HCT116 (cell line): ENCODE measurements at regions not wholly inside any gene's neighbourhood (a gene's known extent, or its start where the extent isn't known, plus 50 kb on each side); places are given as distances from the start of the nearest gene placed in this dataset.

Experiments used
- ATAC-seq: fragments of 200-7000 bp; cut with Tn5 transposase; 2 replicates; pipeline ENCODE4 v1.9.1; 2020; ENCODE audit warnings: mild to moderate bottlenecking, moderate library complexity
- BruUV-seq: library from RNA; stranded (reverse); fragments of 400-500 nt; replicated peaks from 2 replicates; lab custom pipeline; 2021; lab: Mats Ljungman, UMichigan
- CTCF ChIA-PET: fragments of 300-600 bp; sonication (Branson Sonifier 250); formaldehyde crosslinking; loops from one replicate; lab custom pipeline; 2021; ENCODE audit warnings: antibody characterized with exemption; lab: Charles Lee
- POLR2A ChIA-PET: fragments of 300-600, 350-600 bp; sonication (Branson Sonifier 250); formaldehyde crosslinking; loops from one replicate; lab custom pipeline; 2021; ENCODE audit warnings: antibody characterized with exemption; lab: Charles Lee
- RAD21 ChIA-PET, 2 experiments: fragments of 300-600 bp; sonication (Branson Sonifier 250); formaldehyde crosslinking; loops; one replicate each; lab custom pipeline; 2023; ENCODE audit warnings: low total read pairs in 2 of 2; ENCODE audit not compliant: uncharacterized antibody in 2 of 2, unreplicated experiment in 2 of 2, low non-redundant PET in 1 of 2; lab: Charles Lee
- DNase-seq: peaks from one replicate; pipeline ENCODE4 v3.0.0-alpha.2; 2010; ENCODE audit warnings: low read depth, low spot score
- H2AFZ ChIP-seq: fragments of 200-600 bp; shearing (Covaris generic), sonication (generic); 2 replicates; pipeline ENCODE4 v1.6.1; 2017; ENCODE audit warnings: low read depth, mixed run types, mixed read lengths, antibody characterized with exemption, low read length; ENCODE audit not compliant: poor library complexity, severe bottlenecking
- H3K27ac ChIP-seq: 2 replicates; pipeline ENCODE4 v1.5.1; 2012; ENCODE audit warnings: low read depth, low read length
- H3K27me3 ChIP-seq: fragments of 200-600 bp; sonication (generic); 2 replicates; pipeline ENCODE4 v1.6.1; 2016; ENCODE audit warnings: mixed run types, low read length, mixed read lengths; ENCODE audit not compliant: insufficient read depth
- H3K36me3 ChIP-seq, 2 experiments: fragments of 200-500 bp in 1 of 2; fragments of 200-600 bp in 1 of 2; sonication (Bioruptor generic) in 1 of 2; sonication (generic) in 1 of 2; 2 replicates each; pipeline versions ENCODE4 v1.5.1 to v1.6.1; 2014 to 2016; ENCODE audit warnings: low read length in 2 of 2, inconsistent platforms in 1 of 2, mixed read lengths in 1 of 2, mixed run types in 1 of 2; ENCODE audit not compliant: insufficient read depth in 2 of 2, control insufficient read depth in 1 of 2
- H3K4me1 ChIP-seq, 2 experiments: fragments of 200-600 bp in 1 of 2; sonication (generic) in 1 of 2; 2 replicates each; pipeline versions ENCODE4 v1.5.1 to v1.6.1; 2012 to 2017; ENCODE audit warnings: low read length in 2 of 2, inconsistent platforms in 1 of 2, mild to moderate bottlenecking in 1 of 2, mixed read lengths in 1 of 2, mixed run types in 1 of 2, moderate library complexity in 1 of 2; ENCODE audit not compliant: insufficient read depth in 2 of 2, control insufficient read depth in 1 of 2
- H3K4me2 ChIP-seq: fragments of 200-600 bp; sonication (generic); 2 replicates; pipeline ENCODE4 v1.6.1; 2017; ENCODE audit warnings: mixed run types, low read length, mixed read lengths
- H3K4me3 ChIP-seq, 2 experiments: fragments of 200-600 bp in 1 of 2; sonication (generic) in 1 of 2; replicated peaks in 1 of 2; 2 replicates each; pipeline ENCODE4 v1.5.1; 2011 to 2016; ENCODE audit warnings: low read length in 2 of 2, control low read depth in 1 of 2, low read depth in 1 of 2, mild to moderate bottlenecking in 1 of 2, mixed read lengths in 1 of 2, mixed run types in 1 of 2
- H3K79me2 ChIP-seq: fragments of 200-600 bp; sonication (generic); 2 replicates; pipeline ENCODE4 v1.6.1; 2017; ENCODE audit warnings: mild to moderate bottlenecking, mixed run types, low read length, moderate library complexity, mixed read lengths; ENCODE audit not compliant: insufficient read depth
- H3K9ac ChIP-seq: fragments of 200-600 bp; sonication (generic); 2 replicates; pipeline ENCODE4 v1.6.1; 2016; ENCODE audit warnings: low read length, mixed read lengths
- H3K9me2 ChIP-seq: fragments of 200-600 bp; sonication (generic), shearing (Covaris generic); 2 replicates; pipeline ENCODE4 v1.6.1; 2017; ENCODE audit warnings: mixed run types, mild to moderate bottlenecking, moderate library complexity; ENCODE audit not compliant: insufficient read depth
- H3K9me3 ChIP-seq, 2 experiments: fragments of 200-500 bp in 1 of 2; fragments of 200-600 bp in 1 of 2; sonication (Bioruptor generic) in 1 of 2; sonication (generic) in 1 of 2; 2 replicates each; pipeline ENCODE4 v1.6.1; 2014 to 2017; ENCODE audit warnings: low read length in 2 of 2, mixed read lengths in 2 of 2, inconsistent platforms in 1 of 2, low read depth in 1 of 2, mild to moderate bottlenecking in 1 of 2, mixed run types in 1 of 2, moderate library complexity in 1 of 2; ENCODE audit not compliant: control insufficient read depth in 1 of 2, insufficient read depth in 1 of 2
- H4K20me1 ChIP-seq: fragments of 200-600 bp; sonication (generic), shearing (Covaris generic); 2 replicates; pipeline ENCODE4 v1.6.1; 2017; ENCODE audit warnings: mixed run types, mild to moderate bottlenecking, moderate library complexity; ENCODE audit not compliant: insufficient read depth
- CEBPB ChIP-seq: IDR thresholded peaks from 2 replicates; pipeline ENCODE4 v1.6.1; 2012; ENCODE audit warnings: low read depth
- EGR1 ChIP-seq: IDR thresholded peaks from 2 replicates; pipeline ENCODE4 v1.6.1; 2012; ENCODE audit warnings: low read depth
- ELF1 ChIP-seq: IDR thresholded peaks from 2 replicates; pipeline ENCODE4 v1.6.1; 2012; ENCODE audit warnings: low read depth, borderline replicate concordance
- EZH2 ChIP-seq: fragments of 200-600 bp; sonication (generic); IDR thresholded peaks from 2 replicates; pipeline ENCODE4 v1.6.1; 2017; ENCODE audit warnings: antibody characterized with exemption, mixed run types
- JUND ChIP-seq: IDR thresholded peaks from 2 replicates; pipeline ENCODE4 v1.6.1; 2012
- POLR2AphosphoS5 ChIP-seq: IDR thresholded peaks from 2 replicates; pipeline ENCODE4 v1.6.1; 2011; ENCODE audit warnings: mild to moderate bottlenecking, low read depth, low read length, moderate library complexity
- RAD21 ChIP-seq: IDR thresholded peaks from 2 replicates; pipeline ENCODE4 v1.6.1; 2012; ENCODE audit warnings: low read depth, mild to moderate bottlenecking
- SIN3A ChIP-seq: IDR thresholded peaks from 2 replicates; pipeline ENCODE4 v1.6.1; 2012; ENCODE audit warnings: low read depth
- SP1 ChIP-seq: IDR thresholded peaks from 2 replicates; pipeline ENCODE4 v1.6.1; 2012; ENCODE audit warnings: low read depth
- SRF ChIP-seq: IDR thresholded peaks from 2 replicates; pipeline ENCODE4 v1.6.1; 2012; ENCODE audit warnings: low read depth
- YY1 ChIP-seq: IDR thresholded peaks from 2 replicates; pipeline ENCODE4 v1.6.1; 2011; ENCODE audit warnings: low read length, low read depth, moderate library complexity, mild to moderate bottlenecking; ENCODE audit not compliant: insufficient replicate concordance; ENCODE audit errors: extremely low read depth
- ZFX ChIP-seq: fragments of 450-650 bp; IDR thresholded peaks from 2 replicates; pipeline ENCODE4 v1.6.1; 2017
- intact Hi-C: fragments of 100-400 bp; cut with micrococcal nuclease; formaldehyde crosslinking; loops from 2 replicates; pipeline ENCODE4 v1.10.0; 2022
- TF ChIP-seq, protein P1 (sequence below), 3 experiments: fragments of 200-600 bp in 1 of 3; sonication (generic) in 1 of 3; IDR thresholded peaks in 2 of 3; conservative IDR thresholded peaks in 1 of 3; 2 replicates each; pipeline ENCODE4 v1.5.1; 2012 to 2017; ENCODE audit warnings: low read depth in 2 of 3, low read length in 2 of 3, antibody characterized with exemption in 1 of 3, borderline replicate concordance in 1 of 3, control low read depth in 1 of 3, mild to moderate bottlenecking in 1 of 3, mixed read lengths in 1 of 3, mixed run types in 1 of 3, moderate library complexity in 1 of 3; ENCODE audit not compliant: insufficient read depth in 1 of 3
- TF ChIP-seq, protein P2 (sequence below): IDR thresholded peaks from 2 replicates; pipeline ENCODE4 v1.6.1; 2012; ENCODE audit warnings: low read depth
- TF ChIP-seq, protein P3 (sequence below): IDR thresholded peaks from 2 replicates; pipeline ENCODE4 v1.6.1; 2012
- TF ChIP-seq, protein P4 (sequence below): IDR thresholded peaks from 2 replicates; pipeline ENCODE4 v1.6.1; 2011; ENCODE audit warnings: mild to moderate bottlenecking, low read length, moderate library complexity; ENCODE audit not compliant: insufficient replicate concordance; ENCODE audit errors: extremely low read depth

DNA sequence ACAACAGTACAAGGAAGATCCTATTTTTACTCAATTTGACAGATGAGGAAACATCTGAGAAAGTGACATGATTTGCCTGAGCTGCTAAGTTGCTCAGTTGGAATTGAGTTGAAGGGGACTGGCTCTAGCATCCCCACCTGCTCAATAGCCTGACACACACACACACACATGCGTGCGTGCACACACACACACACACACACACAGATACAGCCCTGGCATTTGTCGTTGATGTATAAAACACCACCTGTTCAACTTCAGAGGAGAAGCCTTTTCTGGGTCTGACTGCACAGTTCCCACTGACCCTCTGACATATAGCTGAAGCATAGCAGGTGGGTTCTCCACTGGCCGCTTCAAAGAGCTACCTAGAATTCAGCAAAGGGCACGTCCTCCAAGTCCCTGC, 1045.9 kb downstream of the VRK1 start (continued):
- TF ChIP-seq, protein P1, sequence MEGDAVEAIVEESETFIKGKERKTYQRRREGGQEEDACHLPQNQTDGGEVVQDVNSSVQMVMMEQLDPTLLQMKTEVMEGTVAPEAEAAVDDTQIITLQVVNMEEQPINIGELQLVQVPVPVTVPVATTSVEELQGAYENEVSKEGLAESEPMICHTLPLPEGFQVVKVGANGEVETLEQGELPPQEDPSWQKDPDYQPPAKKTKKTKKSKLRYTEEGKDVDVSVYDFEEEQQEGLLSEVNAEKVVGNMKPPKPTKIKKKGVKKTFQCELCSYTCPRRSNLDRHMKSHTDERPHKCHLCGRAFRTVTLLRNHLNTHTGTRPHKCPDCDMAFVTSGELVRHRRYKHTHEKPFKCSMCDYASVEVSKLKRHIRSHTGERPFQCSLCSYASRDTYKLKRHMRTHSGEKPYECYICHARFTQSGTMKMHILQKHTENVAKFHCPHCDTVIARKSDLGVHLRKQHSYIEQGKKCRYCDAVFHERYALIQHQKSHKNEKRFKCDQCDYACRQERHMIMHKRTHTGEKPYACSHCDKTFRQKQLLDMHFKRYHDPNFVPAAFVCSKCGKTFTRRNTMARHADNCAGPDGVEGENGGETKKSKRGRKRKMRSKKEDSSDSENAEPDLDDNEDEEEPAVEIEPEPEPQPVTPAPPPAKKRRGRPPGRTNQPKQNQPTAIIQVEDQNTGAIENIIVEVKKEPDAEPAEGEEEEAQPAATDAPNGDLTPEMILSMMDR (IDR thresholded peaks at IDR 0.05 in 2 of 3, conservative IDR thresholded peaks at IDR 0.05 in 1 of 3; ENCODE audit: borderline replicate concordance in 1 of 3, insufficient read depth in 1 of 3, low read depth in 2 of 3, low read length in 2 of 3): no peak
- TF ChIP-seq RAD21: no peak

DNA sequence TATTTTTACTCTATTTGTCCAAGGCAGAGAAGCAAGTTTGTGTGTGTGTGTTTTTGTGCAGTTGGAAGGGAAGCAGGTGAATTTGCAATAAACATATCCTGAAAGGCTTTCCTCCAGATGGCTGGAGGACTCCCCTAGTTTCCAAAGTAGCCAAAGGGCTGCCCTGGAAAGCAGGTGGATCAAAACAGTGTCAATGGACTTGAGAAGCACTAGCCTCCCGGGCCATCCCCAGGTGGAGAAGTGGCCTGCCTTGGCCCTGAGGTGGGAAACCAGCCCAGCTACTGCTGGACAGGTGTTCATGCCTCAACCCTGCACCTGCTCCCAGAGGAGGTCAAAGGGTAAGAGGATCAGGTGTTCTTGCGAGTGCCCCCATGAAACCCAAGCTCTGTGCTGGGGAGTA, 1046.9 kb downstream of the VRK1 start:
- no peaks in the 10 kb centered on the region for H3K79me2 ChIP-seq
- no peaks in the 10 kb centered on the region for H3K4me1 ChIP-seq
- no peaks in the 10 kb centered on the region for H3K36me3 ChIP-seq
- H3K4me3 ChIP-seq: no peak overlapping the region
- BruUV-seq: no TSS peak
- no peak overlapping the region for H3K27ac ChIP-seq
- intact Hi-C loops: no loop called here
- ATAC-seq: no peak
- POLR2A ChIA-PET: no interaction called here
- no peak overlapping the region for H2AFZ ChIP-seq
- CTCF ChIA-PET: no interaction called here
- no peak for DNase-seq
- no peak overlapping the region for H3K9ac ChIP-seq
- no peaks in the 10 kb centered on the region for H4K20me1 ChIP-seq
- H3K9me2 ChIP-seq: no peaks in the 10 kb centered on the region
- H3K9me3 ChIP-seq: no peaks in the 10 kb centered on the region; a peak in 2 of 4 replicates
- RAD21 ChIA-PET: no interaction called here
- H3K27me3 ChIP-seq: no peaks in the 10 kb centered on the region
- no peak overlapping the region for H3K4me2 ChIP-seq
- TF ChIP-seq ELF1: no peak
- no peak for TF ChIP-seq YY1
- no peak for TF ChIP-seq EZH2
- TF ChIP-seq SIN3A: no peak
- no peak for TF ChIP-seq SRF
- TF ChIP-seq, protein P2, sequence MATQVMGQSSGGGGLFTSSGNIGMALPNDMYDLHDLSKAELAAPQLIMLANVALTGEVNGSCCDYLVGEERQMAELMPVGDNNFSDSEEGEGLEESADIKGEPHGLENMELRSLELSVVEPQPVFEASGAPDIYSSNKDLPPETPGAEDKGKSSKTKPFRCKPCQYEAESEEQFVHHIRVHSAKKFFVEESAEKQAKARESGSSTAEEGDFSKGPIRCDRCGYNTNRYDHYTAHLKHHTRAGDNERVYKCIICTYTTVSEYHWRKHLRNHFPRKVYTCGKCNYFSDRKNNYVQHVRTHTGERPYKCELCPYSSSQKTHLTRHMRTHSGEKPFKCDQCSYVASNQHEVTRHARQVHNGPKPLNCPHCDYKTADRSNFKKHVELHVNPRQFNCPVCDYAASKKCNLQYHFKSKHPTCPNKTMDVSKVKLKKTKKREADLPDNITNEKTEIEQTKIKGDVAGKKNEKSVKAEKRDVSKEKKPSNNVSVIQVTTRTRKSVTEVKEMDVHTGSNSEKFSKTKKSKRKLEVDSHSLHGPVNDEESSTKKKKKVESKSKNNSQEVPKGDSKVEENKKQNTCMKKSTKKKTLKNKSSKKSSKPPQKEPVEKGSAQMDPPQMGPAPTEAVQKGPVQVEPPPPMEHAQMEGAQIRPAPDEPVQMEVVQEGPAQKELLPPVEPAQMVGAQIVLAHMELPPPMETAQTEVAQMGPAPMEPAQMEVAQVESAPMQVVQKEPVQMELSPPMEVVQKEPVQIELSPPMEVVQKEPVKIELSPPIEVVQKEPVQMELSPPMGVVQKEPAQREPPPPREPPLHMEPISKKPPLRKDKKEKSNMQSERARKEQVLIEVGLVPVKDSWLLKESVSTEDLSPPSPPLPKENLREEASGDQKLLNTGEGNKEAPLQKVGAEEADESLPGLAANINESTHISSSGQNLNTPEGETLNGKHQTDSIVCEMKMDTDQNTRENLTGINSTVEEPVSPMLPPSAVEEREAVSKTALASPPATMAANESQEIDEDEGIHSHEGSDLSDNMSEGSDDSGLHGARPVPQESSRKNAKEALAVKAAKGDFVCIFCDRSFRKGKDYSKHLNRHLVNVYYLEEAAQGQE: no peak
- TF ChIP-seq POLR2AphosphoS5: no peak
- TF ChIP-seq, protein P3, sequence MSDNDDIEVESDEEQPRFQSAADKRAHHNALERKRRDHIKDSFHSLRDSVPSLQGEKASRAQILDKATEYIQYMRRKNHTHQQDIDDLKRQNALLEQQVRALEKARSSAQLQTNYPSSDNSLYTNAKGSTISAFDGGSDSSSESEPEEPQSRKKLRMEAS: no peak
- TF ChIP-seq, protein P1 (IDR thresholded peaks at IDR 0.05 in 2 of 3, conservative IDR thresholded peaks at IDR 0.05 in 1 of 3; ENCODE audit: borderline replicate concordance in 1 of 3, insufficient read depth in 1 of 3, low read depth in 2 of 3, low read length in 2 of 3): no peak
- TF ChIP-seq CEBPB: no peak
- no peak for TF ChIP-seq JUND
- TF ChIP-seq, protein P4, sequence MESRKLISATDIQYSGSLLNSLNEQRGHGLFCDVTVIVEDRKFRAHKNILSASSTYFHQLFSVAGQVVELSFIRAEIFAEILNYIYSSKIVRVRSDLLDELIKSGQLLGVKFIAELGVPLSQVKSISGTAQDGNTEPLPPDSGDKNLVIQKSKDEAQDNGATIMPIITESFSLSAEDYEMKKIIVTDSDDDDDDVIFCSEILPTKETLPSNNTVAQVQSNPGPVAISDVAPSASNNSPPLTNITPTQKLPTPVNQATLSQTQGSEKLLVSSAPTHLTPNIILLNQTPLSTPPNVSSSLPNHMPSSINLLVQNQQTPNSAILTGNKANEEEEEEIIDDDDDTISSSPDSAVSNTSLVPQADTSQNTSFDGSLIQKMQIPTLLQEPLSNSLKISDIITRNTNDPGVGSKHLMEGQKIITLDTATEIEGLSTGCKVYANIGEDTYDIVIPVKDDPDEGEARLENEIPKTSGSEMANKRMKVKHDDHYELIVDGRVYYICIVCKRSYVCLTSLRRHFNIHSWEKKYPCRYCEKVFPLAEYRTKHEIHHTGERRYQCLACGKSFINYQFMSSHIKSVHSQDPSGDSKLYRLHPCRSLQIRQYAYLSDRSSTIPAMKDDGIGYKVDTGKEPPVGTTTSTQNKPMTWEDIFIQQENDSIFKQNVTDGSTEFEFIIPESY: no peak
- no peak for TF ChIP-seq SP1
- TF ChIP-seq RAD21: no peak
- no peak for TF ChIP-seq ZFX
- no peak for TF ChIP-seq EGR1
